Hepatocyte (in vitro differentiated cells): ENCODE measurements at regions not wholly inside any gene's neighbourhood (a gene's known extent, or its start where the extent isn't known, plus 50 kb on each side); places are given as distances from the start of the nearest gene placed in this dataset.

Source experiments
- EZH2 ChIP-seq: fragments of 200-600 bp; sonication (generic); IDR thresholded peaks from 2 replicates; pipeline ENCODE4 v1.6.1; 2016; ENCODE audit warnings: antibody characterized with exemption, mild to moderate bottlenecking, borderline replicate concordance
- TF ChIP-seq, protein P1 (sequence below): fragments of 200-600 bp; sonication (generic); IDR thresholded peaks from 2 replicates; pipeline ENCODE4 v1.5.1; 2016; ENCODE audit warnings: antibody characterized with exemption, mild to moderate bottlenecking; ENCODE audit not compliant: poor library complexity

DNA sequence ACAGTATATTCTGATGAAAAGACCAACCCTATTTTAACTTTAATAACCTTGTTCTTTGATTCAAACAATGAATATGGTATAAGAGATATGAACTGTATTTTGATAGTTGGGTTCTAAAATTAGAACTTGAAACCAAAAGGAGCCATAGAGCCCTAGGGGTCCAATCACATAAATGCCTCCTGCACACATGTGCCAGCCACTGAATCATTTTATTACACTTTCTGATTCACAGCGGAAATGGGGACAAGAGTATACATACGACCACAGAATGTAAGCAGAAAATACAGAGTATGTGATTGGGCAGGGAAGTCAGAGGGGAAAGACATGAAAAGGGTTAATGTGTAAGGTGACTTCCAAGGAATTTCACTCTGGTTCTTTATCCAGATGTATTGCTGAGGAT is 1000.2 kb downstream of the NR2F1-AS1 start:
- TF ChIP-seq, protein P1, sequence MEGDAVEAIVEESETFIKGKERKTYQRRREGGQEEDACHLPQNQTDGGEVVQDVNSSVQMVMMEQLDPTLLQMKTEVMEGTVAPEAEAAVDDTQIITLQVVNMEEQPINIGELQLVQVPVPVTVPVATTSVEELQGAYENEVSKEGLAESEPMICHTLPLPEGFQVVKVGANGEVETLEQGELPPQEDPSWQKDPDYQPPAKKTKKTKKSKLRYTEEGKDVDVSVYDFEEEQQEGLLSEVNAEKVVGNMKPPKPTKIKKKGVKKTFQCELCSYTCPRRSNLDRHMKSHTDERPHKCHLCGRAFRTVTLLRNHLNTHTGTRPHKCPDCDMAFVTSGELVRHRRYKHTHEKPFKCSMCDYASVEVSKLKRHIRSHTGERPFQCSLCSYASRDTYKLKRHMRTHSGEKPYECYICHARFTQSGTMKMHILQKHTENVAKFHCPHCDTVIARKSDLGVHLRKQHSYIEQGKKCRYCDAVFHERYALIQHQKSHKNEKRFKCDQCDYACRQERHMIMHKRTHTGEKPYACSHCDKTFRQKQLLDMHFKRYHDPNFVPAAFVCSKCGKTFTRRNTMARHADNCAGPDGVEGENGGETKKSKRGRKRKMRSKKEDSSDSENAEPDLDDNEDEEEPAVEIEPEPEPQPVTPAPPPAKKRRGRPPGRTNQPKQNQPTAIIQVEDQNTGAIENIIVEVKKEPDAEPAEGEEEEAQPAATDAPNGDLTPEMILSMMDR = no peak
- no peak for TF ChIP-seq EZH2
